ENCODE measurements at regions not wholly inside any gene's neighbourhood (a gene's known extent, or its start where the extent isn't known, plus 50 kb on each side); places are given as distances from the start of the nearest gene placed in this dataset.

DNA sequence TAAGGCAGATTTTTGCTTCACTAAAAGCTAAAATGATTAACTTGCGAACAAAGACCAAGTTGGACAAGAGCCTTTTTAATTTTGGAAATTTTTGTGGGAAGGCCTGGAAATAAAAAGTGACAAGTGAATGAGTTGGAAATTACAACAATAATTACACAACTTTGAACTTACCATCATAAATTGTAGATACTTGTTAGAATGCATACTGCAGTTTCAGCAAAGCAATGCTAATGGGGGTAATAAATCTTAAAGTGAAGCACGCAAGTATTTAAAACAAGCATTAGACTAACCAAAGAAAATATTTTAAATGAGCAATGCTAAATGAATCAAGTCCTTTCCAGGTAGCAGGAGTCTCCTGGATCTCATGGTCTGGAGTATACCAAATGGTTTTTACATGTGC lies 83.2 kb upstream of the EYA4 start:
- Histone ChIP-seq H4K8ac (ENCODE audit: low read depth in 2 of 2, low read length in 2 of 2) (no peak overlapping the region), H3K4me3 (ENCODE audit: insufficient read depth, low read depth, low read length) (no peak overlapping the region), H2BK5ac (ENCODE audit: low read depth, low read length, poor library complexity, severe bottlenecking) (no peak overlapping the region), H3K36me3 (ENCODE audit: control insufficient read depth, insufficient read depth, low read length) (no peaks in the 10 kb centered on the region), H3K18ac (ENCODE audit: low read depth, low read length) (no peak overlapping the region), H3K23ac (ENCODE audit: low read depth, low read length) (no peak overlapping the region), H2BK15ac (ENCODE audit: low read depth, low read length) (no peak overlapping the region), H4K20me1 (ENCODE audit: insufficient read depth, low read length) (no peaks in the 10 kb centered on the region), H3K4me1 (ENCODE audit: control insufficient read depth, insufficient read depth, low read length) (peaks cover 5% of the 10 kb centered on the region), H3K79me1 (ENCODE audit: low read depth in 1 of 2, low read length in 2 of 2) (no peaks in the 10 kb centered on the region), H2BK120ac (ENCODE audit: low read depth, low read length) (no peak overlapping the region), H3K56ac (ENCODE audit: extremely low read depth, insufficient read depth, low read length) (no peak overlapping the region), H2AK5ac (ENCODE audit: low read depth, low read length) (no peak overlapping the region), H3K27ac (ENCODE audit: insufficient read depth, low read length) (no peak overlapping the region), H3K14ac (replicated peaks; ENCODE audit: low read depth, low read length) (no peak overlapping the region), H3K27me3 (ENCODE audit: control insufficient read depth, insufficient read depth, low read length) (no peaks in the 10 kb centered on the region), H3K4ac (ENCODE audit: low read depth, low read length) (no peak overlapping the region), H4K91ac (ENCODE audit: insufficient read depth, low read depth, low read length) (no peak overlapping the region), H3K9ac (ENCODE audit: low read depth, low read length) (no peak overlapping the region), H3K4me2 (ENCODE audit: low read depth, low read length) (no peak overlapping the region), H3K9me3 (ENCODE audit: control insufficient read depth, insufficient read depth, low read length) (peaks cover 6% of the 10 kb centered on the region; the same call in 1 of the 2 replicates), H4K5ac (ENCODE audit: low read depth, low read length) (no peak overlapping the region), H2BK20ac (ENCODE audit: low read depth, low read length) (no peak overlapping the region), H2AFZ (replicated peaks; ENCODE audit: low read length, poor library complexity) (no peak overlapping the region), H3K9me1 (ENCODE audit: insufficient read depth, low read length) (no peaks in the 10 kb centered on the region), H2AK9ac (replicated peaks; ENCODE audit: low read depth, low read length, poor library complexity) (no peak overlapping the region)
- CTCF ChIA-PET = no interaction called here
- no peak for DNase-seq
- no peak for TF ChIP-seq MAZ (IDR thresholded peaks at IDR 0.05; ENCODE audit: borderline replicate concordance, low read depth, low read length)
- no peak for TF ChIP-seq ELK1 (IDR thresholded peaks at IDR 0.05; ENCODE audit: borderline replicate concordance, low read depth, low read length)
- TF ChIP-seq POLR2A (IDR thresholded peaks at IDR 0.05; ENCODE audit: low read depth, low read length) = no peak
- TF ChIP-seq SMC3 (IDR thresholded peaks at IDR 0.05; ENCODE audit: low read depth, low read length) = no peak
- no peak for TF ChIP-seq RFX5 (IDR thresholded peaks at IDR 0.05; ENCODE audit: low read depth, low read length)
- TF ChIP-seq NFE2L2 (IDR thresholded peaks at IDR 0.05; ENCODE audit: low read depth, low read length) = no peak
- no peak for TF ChIP-seq CHD1 (IDR thresholded peaks at IDR 0.05; ENCODE audit: low read depth, low read length)
- TF ChIP-seq BHLHE40 (IDR thresholded peaks at IDR 0.05; ENCODE audit: low read depth, low read length) = no peak
- TF ChIP-seq CTCF (conservative IDR thresholded peaks at IDR 0.05; ENCODE audit: low read depth, low read length) = no peak
- TF ChIP-seq RAD21 (IDR thresholded peaks at IDR 0.05; ENCODE audit: low read length) = no peak
- TF ChIP-seq, protein P1, sequence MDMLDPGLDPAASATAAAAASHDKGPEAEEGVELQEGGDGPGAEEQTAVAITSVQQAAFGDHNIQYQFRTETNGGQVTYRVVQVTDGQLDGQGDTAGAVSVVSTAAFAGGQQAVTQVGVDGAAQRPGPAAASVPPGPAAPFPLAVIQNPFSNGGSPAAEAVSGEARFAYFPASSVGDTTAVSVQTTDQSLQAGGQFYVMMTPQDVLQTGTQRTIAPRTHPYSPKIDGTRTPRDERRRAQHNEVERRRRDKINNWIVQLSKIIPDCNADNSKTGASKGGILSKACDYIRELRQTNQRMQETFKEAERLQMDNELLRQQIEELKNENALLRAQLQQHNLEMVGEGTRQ (IDR thresholded peaks at IDR 0.05; ENCODE audit: low read depth, low read length) = no peak
- TF ChIP-seq MAFK (IDR thresholded peaks at IDR 0.05; ENCODE audit: low read depth, low read length) = no peak
- TF ChIP-seq MXI1 (IDR thresholded peaks at IDR 0.05; ENCODE audit: borderline replicate concordance, low read depth, low read length) = no peak
- no peak for TF ChIP-seq RCOR1 (IDR thresholded peaks at IDR 0.05; ENCODE audit: insufficient replicate concordance, low read length)
- no peak for TF ChIP-seq FOS (IDR thresholded peaks at IDR 0.05; ENCODE audit: low read depth, low read length)
- TF ChIP-seq CEBPB (IDR thresholded peaks at IDR 0.05; ENCODE audit: low read depth, low read length) = no peak
- ATAC-seq (ENCODE audit: low read depth) = no peak
- in situ Hi-C loops (cut with MboI; ENCODE audit: low sequenced_read_pairs) (no loop called here), dilution Hi-C loops (cut with HindIII; ENCODE audit: low sequenced_read_pairs, unreplicated experiment) (no loop called here), intact Hi-C loops (cut with micrococcal nuclease) (no loop called here)
- POLR2A ChIA-PET (ENCODE audit: unreplicated experiment) = no interaction called here
- BruUV-seq (replicated peaks) = no TSS peak
- WGBS, 2 experiments (ENCODE audit: extremely low coverage in 2 of 2, insufficient read length in 1 of 2) = no CpG with 5 or more reads among the region's 2 CpGs

All from IMR-90 (cell line).